Hepatic stellate cell (primary cell): ENCODE measurements at regions not wholly inside any gene's neighbourhood (a gene's known extent, or its start where the extent isn't known, plus 50 kb on each side); places are given as distances from the start of the nearest gene placed in this dataset.
"Not testable (repeated sequence)": the region's sequence is repeated elsewhere in the genome, so short reads cannot be mapped to it uniquely, and the experiment has no call there.

Experiments used
- DNase-seq: peaks from one replicate; pipeline ENCODE4 v3.0.0; 2011; ENCODE audit warnings: low spot score

- no peak for DNase-seq
Measured at GRCh38 chr3:70486414-70487017, 174.1 kb upstream of the MDFIC2 start.

GRCh38 chr3:70476174-70476573 is 163.7 kb upstream of the MDFIC2 start:
- DNase-seq, result no peak

GRCh38 chr3:70471464-70472342 is 159.3 kb upstream of the MDFIC2 start:
- peak; percentile 7 for DNase-seq

- no peak for DNase-seq
Measured at GRCh38 chr3:70466096-70466495, 153.7 kb upstream of the MDFIC2 start.

- DNase-seq, result no peak
Measured at GRCh38 chr3:70464876-70465275, 152.4 kb upstream of the MDFIC2 start.

- DNase-seq, result no peak
Measured at GRCh38 chr3:70464465-70464864, 152.0 kb upstream of the MDFIC2 start.

GRCh38 chr3:70450220-70450619 is 137.8 kb upstream of the MDFIC2 start:
- DNase-seq, result not testable (repeated sequence)

GRCh38 chr3:70435422-70435821 is 123.0 kb upstream of the MDFIC2 start:
- DNase-seq, result not testable (repeated sequence)

- peak; percentile 4 for DNase-seq
Measured at GRCh38 chr3:70433091-70433490, 120.7 kb upstream of the MDFIC2 start.

GRCh38 chr3:70431911-70432310 is 119.5 kb upstream of the MDFIC2 start:
- peak; percentile 5 for DNase-seq

GRCh38 chr3:70426071-70426470 is 113.6 kb upstream of the MDFIC2 start:
- DNase-seq, result no peak

GRCh38 chr3:70421506-70421905 is 109.1 kb upstream of the MDFIC2 start:
- no peak for DNase-seq

GRCh38 chr3:70409018-70409417 is 96.6 kb upstream of the MDFIC2 start:
- no peak for DNase-seq

GRCh38 chr3:70400194-70400593 is 87.8 kb upstream of the MDFIC2 start:
- no peak for DNase-seq

GRCh38 chr3:70393881-70394612 is 81.6 kb upstream of the MDFIC2 start:
- DNase-seq, result no peak

- DNase-seq, result no peak
Measured at GRCh38 chr3:70392227-70392626, 79.8 kb upstream of the MDFIC2 start.

GRCh38 chr3:70387889-70388288 is 75.5 kb upstream of the MDFIC2 start:
- no peak for DNase-seq

- DNase-seq, result no peak
Measured at GRCh38 chr3:70386846-70387245, 74.4 kb upstream of the MDFIC2 start.

- DNase-seq, result no peak
Measured at GRCh38 chr3:70386043-70386442, 73.6 kb upstream of the MDFIC2 start.

- no peak for DNase-seq
Measured at GRCh38 chr3:70383360-70383831, 71.0 kb upstream of the MDFIC2 start.

GRCh38 chr3:70374179-70374578 is 61.7 kb upstream of the MDFIC2 start:
- no peak for DNase-seq
